Osteocyte (in vitro differentiated cells): ENCODE measurements at regions not wholly inside any gene's neighbourhood (a gene's known extent, or its start where the extent isn't known, plus 50 kb on each side); places are given as distances from the start of the nearest gene placed in this dataset.

ENCODE experiments used
- DNase-seq: peaks from one replicate; pipeline ENCODE4 v3.0.0; 2021; ENCODE audit warnings: mixed read lengths; ENCODE audit not compliant: unreplicated experiment; ENCODE audit errors: extremely low spot score
- H3K27ac Mint-ChIP-seq: one replicate; pipeline ENCODE4 v1.8.0; 2021; ENCODE audit warnings: mild to moderate bottlenecking, mixed read lengths; ENCODE audit not compliant: unreplicated experiment
- H3K27me3 Mint-ChIP-seq: one replicate; pipeline ENCODE4 v1.8.0; 2021; ENCODE audit warnings: mixed read lengths; ENCODE audit not compliant: unreplicated experiment
- H3K36me3 Mint-ChIP-seq: one replicate; pipeline ENCODE4 v1.8.0; 2021; ENCODE audit warnings: mixed read lengths; ENCODE audit not compliant: unreplicated experiment
- H3K4me1 Mint-ChIP-seq: one replicate; pipeline ENCODE4 v1.8.0; 2021; ENCODE audit warnings: mixed read lengths; ENCODE audit not compliant: unreplicated experiment
- H3K4me3 Mint-ChIP-seq: one replicate; pipeline ENCODE4 v1.8.0; 2021; ENCODE audit warnings: mild to moderate bottlenecking, moderate library complexity, mixed read lengths; ENCODE audit not compliant: unreplicated experiment
- H3K9me3 Mint-ChIP-seq: one replicate; pipeline ENCODE4 v1.8.0; 2021; ENCODE audit warnings: mixed read lengths; ENCODE audit not compliant: unreplicated experiment
- TF ChIP-seq, protein P1 (sequence below): fragments of 200-600 bp; sonication (generic); IDR thresholded peaks from 2 replicates; pipeline ENCODE4 v1.5.0; 2021; ENCODE audit warnings: antibody characterized with exemption, mild to moderate bottlenecking, moderate library complexity

GRCh38 chr20:12599494-12599893 is 409.3 kb upstream of the SPTLC3 start:
- Mint-ChIP-seq H3K36me3 (no peaks in the 10 kb centered on the region), H3K27ac (no peak overlapping the region), H3K4me1 (no peaks in the 10 kb centered on the region), H3K9me3 (peaks cover 4% of the 10 kb centered on the region), H3K27me3 (no peaks in the 10 kb centered on the region), H3K4me3 (no peak overlapping the region)
- no peak for DNase-seq
- TF ChIP-seq, protein P1, sequence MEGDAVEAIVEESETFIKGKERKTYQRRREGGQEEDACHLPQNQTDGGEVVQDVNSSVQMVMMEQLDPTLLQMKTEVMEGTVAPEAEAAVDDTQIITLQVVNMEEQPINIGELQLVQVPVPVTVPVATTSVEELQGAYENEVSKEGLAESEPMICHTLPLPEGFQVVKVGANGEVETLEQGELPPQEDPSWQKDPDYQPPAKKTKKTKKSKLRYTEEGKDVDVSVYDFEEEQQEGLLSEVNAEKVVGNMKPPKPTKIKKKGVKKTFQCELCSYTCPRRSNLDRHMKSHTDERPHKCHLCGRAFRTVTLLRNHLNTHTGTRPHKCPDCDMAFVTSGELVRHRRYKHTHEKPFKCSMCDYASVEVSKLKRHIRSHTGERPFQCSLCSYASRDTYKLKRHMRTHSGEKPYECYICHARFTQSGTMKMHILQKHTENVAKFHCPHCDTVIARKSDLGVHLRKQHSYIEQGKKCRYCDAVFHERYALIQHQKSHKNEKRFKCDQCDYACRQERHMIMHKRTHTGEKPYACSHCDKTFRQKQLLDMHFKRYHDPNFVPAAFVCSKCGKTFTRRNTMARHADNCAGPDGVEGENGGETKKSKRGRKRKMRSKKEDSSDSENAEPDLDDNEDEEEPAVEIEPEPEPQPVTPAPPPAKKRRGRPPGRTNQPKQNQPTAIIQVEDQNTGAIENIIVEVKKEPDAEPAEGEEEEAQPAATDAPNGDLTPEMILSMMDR: no peak

- no peaks in the 10 kb centered on the region for H3K4me1 Mint-ChIP-seq
- H3K27me3 Mint-ChIP-seq: no peaks in the 10 kb centered on the region
These were observed 403.0 kb upstream of the SPTLC3 start for GRCh38 chr20:12605751-12606150.

DNA sequence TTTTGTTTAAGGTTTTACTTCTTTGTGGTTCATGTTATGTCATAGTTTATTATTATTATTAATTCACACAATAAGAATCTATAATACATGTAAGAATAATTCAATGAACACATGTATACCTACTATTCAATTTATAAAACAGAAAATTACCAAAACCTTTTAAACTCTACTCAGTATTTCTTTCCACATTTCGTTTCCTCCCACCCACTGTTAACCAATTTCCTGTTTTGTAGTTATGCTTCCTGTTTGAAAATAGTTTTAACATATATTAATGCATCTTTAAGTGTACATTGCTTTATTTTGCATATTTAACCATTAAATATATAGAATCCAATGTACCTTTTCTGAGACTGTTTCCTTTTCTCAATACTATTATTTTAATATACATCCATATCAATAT is 397.9 kb upstream of the SPTLC3 start:
- Mint-ChIP-seq H3K36me3 (no peaks in the 10 kb centered on the region), H3K4me1 (no peaks in the 10 kb centered on the region), H3K27ac (no peak overlapping the region), H3K9me3 (peaks cover 11% of the 10 kb centered on the region), H3K27me3 (no peaks in the 10 kb centered on the region), H3K4me3 (no peak overlapping the region)
- DNase-seq: no peak
- TF ChIP-seq, protein P1: no peak

More at GRCh38 chr20:12605751-12606150, 403.0 kb upstream of the SPTLC3 start:
- Mint-ChIP-seq H3K4me3 (no peak overlapping the region), H3K36me3 (no peaks in the 10 kb centered on the region), H3K27ac (no peak overlapping the region), H3K9me3 (peaks cover 4% of the 10 kb centered on the region)
- no peak for DNase-seq
- TF ChIP-seq, protein P1: no peak

DNA sequence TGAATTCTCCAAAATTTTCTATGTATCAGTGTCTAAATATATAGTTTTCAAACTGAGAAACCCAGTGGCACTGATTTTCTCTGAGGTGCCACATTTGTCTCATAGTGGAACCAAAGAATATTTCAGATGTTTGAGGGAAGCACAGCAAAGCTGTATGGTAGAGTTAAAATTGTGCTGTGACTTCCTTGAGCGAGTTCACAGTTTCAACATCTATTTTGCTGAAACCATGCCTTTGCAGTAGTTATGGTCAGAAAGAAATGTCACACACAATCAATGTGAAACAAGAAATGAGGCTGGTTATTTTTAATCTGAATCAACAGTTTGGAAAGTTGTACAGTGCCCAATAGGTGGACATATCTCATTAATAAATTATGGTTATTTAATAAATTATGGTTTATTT is 394.0 kb upstream of the SPTLC3 start:
- Mint-ChIP-seq H3K4me3 (no peak overlapping the region), H3K36me3 (no peaks in the 10 kb centered on the region), H3K4me1 (no peaks in the 10 kb centered on the region), H3K27ac (no peak overlapping the region), H3K27me3 (no peaks in the 10 kb centered on the region), H3K9me3 (peaks cover 13% of the 10 kb centered on the region)
- TF ChIP-seq, protein P1: no peak
- no peak for DNase-seq

DNA sequence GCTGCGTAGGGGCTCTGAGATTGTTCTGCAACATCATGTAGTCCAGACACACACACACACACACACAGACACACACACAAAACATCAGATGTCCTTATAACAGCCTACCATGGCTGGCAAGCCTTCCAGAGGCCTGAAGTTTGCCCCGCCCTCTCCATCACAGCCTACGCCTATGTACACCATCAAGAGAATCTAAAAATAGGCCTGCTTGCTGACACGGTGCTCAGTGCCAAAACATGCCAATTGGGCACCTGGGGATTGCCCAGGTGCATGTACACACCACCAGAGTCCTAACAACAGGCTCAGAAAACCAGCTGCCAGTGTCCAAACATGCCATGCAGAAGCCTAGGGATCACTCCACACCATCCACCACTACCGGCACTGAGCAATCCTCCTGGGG is 391.7 kb upstream of the SPTLC3 start:
- Mint-ChIP-seq H3K4me3 (no peak overlapping the region), H3K27ac (no peak overlapping the region), H3K27me3 (no peaks in the 10 kb centered on the region), H3K4me1 (no peaks in the 10 kb centered on the region), H3K9me3 (peaks cover 13% of the 10 kb centered on the region), H3K36me3 (no peaks in the 10 kb centered on the region)
- TF ChIP-seq, protein P1: no peak
- DNase-seq: no peak
